Left lung (tissue), 4 donors: ENCODE measurements at regions not wholly inside any gene's neighbourhood (a gene's known extent, or its start where the extent isn't known, plus 50 kb on each side); places are given as distances from the start of the nearest gene placed in this dataset.

Experiments
- ATAC-seq: fragments of 200-7000 bp; cut with Tn5 transposase; one replicate; pipeline ENCODE4 v1.9.1; 2020; ENCODE audit warnings: moderate library complexity
- DNase-seq, 4 donors: peaks; one replicate each; pipeline ENCODE4 v3.0.0-alpha.2; 2013 to 2020
- H3K27ac ChIP-seq, 2 donors: fragments of 200-600 bp; sonication (generic) in 1 of 2; one replicate each; pipeline versions ENCODE4 v1.5.0 to v1.8.0; 2020 to 2021
- H3K27me3 ChIP-seq, 2 donors: fragments of 200-600 bp; sonication (generic) in 1 of 2; one replicate each; pipeline versions ENCODE4 v1.5.0 to v1.8.0; 2020 to 2021
- H3K36me3 ChIP-seq, 2 donors: fragments of 200-600 bp; sonication (generic) in 1 of 2; one replicate each; pipeline versions ENCODE4 v1.5.0 to v1.8.0; 2020 to 2021
- H3K4me1 ChIP-seq, 2 donors: fragments of 200-600 bp; one replicate each; pipeline ENCODE4 v1.8.0; 2021
- H3K4me3 ChIP-seq, 2 donors: fragments of 200-600 bp; sonication (generic) in 1 of 2; one replicate each; pipeline versions ENCODE4 v1.5.0 to v1.8.0; 2020 to 2021; ENCODE audit warnings: mild to moderate bottlenecking in 1 of 2
- H3K9me3 ChIP-seq, 2 donors: fragments of 200-600 bp; sonication (generic) in 1 of 2; one replicate each; pipeline versions ENCODE4 v1.5.0 to v1.8.0; 2020 to 2021
- CTCF ChIP-seq, 2 donors: fragments of 200-600 bp; sonication (generic) in 1 of 2; IDR thresholded peaks; one replicate each; pipeline versions ENCODE4 v1.5.0 to v1.8.0; 2021; ENCODE audit warnings: antibody characterized with exemption in 2 of 2
- intact Hi-C, 2 donors: fragments of 100-400 bp; cut with DNase I; formaldehyde crosslinking; loops; one replicate each; pipeline versions ENCODE4 v1.11.2 to v1.14.2; 2022
- donor health status: DM: no; HTN: yes; CAD: no.
- donor health status: DM: no; HTN: no; CAD: no.

GRCh38 chr5:21225223-21226064 is 1237.4 kb upstream of the CDH18 start:
- no peak overlapping the region for H3K4me3 ChIP-seq
- H3K9me3 ChIP-seq: peaks cover 0 to 18% of the 10 kb centered on the region in 2 donors
- TF ChIP-seq CTCF (IDR thresholded peaks at IDR 0.05): no peak
- no peaks in the 10 kb centered on the region for H3K4me1 ChIP-seq
- DNase-seq (no peak), ATAC-seq (no peak)
- H3K36me3 ChIP-seq: no peaks in the 10 kb centered on the region
- no peak overlapping the region for H3K27ac ChIP-seq
- intact Hi-C loops: no loop called here
- H3K27me3 ChIP-seq: no peaks in the 10 kb centered on the region

GRCh38 chr5:21221616-21222015 is 1233.6 kb upstream of the CDH18 start:
- H3K36me3 ChIP-seq: no peaks in the 10 kb centered on the region
- no peak overlapping the region for H3K27ac ChIP-seq
- ATAC-seq: no peak
- no peak for DNase-seq
- no peaks in the 10 kb centered on the region for H3K4me1 ChIP-seq
- no peak overlapping the region for H3K4me3 ChIP-seq
- TF ChIP-seq CTCF (IDR thresholded peaks at IDR 0.05): no peak
- intact Hi-C loops: no loop called here
- no peaks in the 10 kb centered on the region for H3K27me3 ChIP-seq
- peaks cover 0 to 9% of the 10 kb centered on the region in 2 donors for H3K9me3 ChIP-seq

GRCh38 chr5:21219966-21220365 is 1232.0 kb upstream of the CDH18 start:
- DNase-seq (no peak), ATAC-seq (no peak)
- intact Hi-C loops: no loop called here
- no peak overlapping the region for H3K4me3 ChIP-seq
- no peaks in the 10 kb centered on the region for H3K4me1 ChIP-seq
- no peaks in the 10 kb centered on the region for H3K36me3 ChIP-seq
- peaks cover 0 to 4% of the 10 kb centered on the region in 2 donors for H3K9me3 ChIP-seq
- H3K27ac ChIP-seq: no peak overlapping the region
- H3K27me3 ChIP-seq: no peaks in the 10 kb centered on the region
- no peak for TF ChIP-seq CTCF (IDR thresholded peaks at IDR 0.05)

- H3K36me3 ChIP-seq: no peaks in the 10 kb centered on the region
- TF ChIP-seq CTCF (IDR thresholded peaks at IDR 0.05): no peak
- peaks cover 0 to 3% of the 10 kb centered on the region in 2 donors for H3K9me3 ChIP-seq
- ATAC-seq (no peak), DNase-seq (no peak)
- no peak overlapping the region for H3K27ac ChIP-seq
- intact Hi-C loops: no loop called here
- no peaks in the 10 kb centered on the region for H3K27me3 ChIP-seq
- H3K4me3 ChIP-seq: no peak overlapping the region
- no peaks in the 10 kb centered on the region for H3K4me1 ChIP-seq
Observed at GRCh38 chr5:21219251-21219650, 1231.3 kb upstream of the CDH18 start.

- no peak overlapping the region for H3K4me3 ChIP-seq
- intact Hi-C loops: no loop called here
- ATAC-seq: no peak
- H3K4me1 ChIP-seq: no peaks in the 10 kb centered on the region
- no peaks in the 10 kb centered on the region for H3K27me3 ChIP-seq
- no peaks in the 10 kb centered on the region for H3K9me3 ChIP-seq
- no peak for TF ChIP-seq CTCF (IDR thresholded peaks at IDR 0.05)
- no peak overlapping the region for H3K27ac ChIP-seq
- peak in 1 of 4 donors; percentile 15 for DNase-seq
- no peaks in the 10 kb centered on the region for H3K36me3 ChIP-seq
Observed at GRCh38 chr5:21212026-21212425, 1224.0 kb upstream of the CDH18 start.
